Neural progenitor cell (in vitro differentiated cells): ENCODE measurements at regions not wholly inside any gene's neighbourhood (a gene's known extent, or its start where the extent isn't known, plus 50 kb on each side); places are given as distances from the start of the nearest gene placed in this dataset.

Source experiments
- EZH2 ChIP-seq: fragments of 200-600 bp; sonication (generic); IDR thresholded peaks from 2 replicates; pipeline ENCODE4 v1.6.1; 2017; ENCODE audit warnings: antibody characterized with exemption, mild to moderate bottlenecking, moderate library complexity
- EZH2phosphoT487 ChIP-seq: fragments of 200-600 bp; sonication (generic); IDR thresholded peaks from 2 replicates; pipeline ENCODE4 v1.6.1; 2017; ENCODE audit warnings: antibody characterized with exemption
- TF ChIP-seq, protein P1 (sequence below): fragments of 200-600 bp; sonication (generic); IDR thresholded peaks from 2 replicates; pipeline ENCODE4 v1.5.1; 2017; ENCODE audit warnings: antibody characterized with exemption, mild to moderate bottlenecking

DNA sequence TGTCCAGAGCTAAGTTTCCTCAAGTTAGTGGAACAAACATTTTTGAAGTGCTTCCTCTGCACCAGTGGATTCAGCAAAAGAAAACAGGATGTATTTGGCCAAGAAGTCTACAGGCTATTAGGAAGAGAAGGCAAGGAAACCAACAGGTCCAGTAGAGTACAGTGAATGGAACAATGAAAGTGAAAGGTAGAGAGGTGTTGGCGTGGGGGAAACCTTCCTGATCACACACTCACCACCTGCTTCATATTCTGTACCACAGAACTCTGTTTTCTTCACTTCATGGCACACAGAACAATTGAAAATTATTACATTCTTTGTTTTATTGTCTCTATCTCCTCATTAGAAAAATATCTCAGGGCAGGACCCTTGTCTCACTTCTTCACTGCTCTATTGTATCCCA is 417.4 kb upstream of the FMR1 start:
- TF ChIP-seq, protein P1, sequence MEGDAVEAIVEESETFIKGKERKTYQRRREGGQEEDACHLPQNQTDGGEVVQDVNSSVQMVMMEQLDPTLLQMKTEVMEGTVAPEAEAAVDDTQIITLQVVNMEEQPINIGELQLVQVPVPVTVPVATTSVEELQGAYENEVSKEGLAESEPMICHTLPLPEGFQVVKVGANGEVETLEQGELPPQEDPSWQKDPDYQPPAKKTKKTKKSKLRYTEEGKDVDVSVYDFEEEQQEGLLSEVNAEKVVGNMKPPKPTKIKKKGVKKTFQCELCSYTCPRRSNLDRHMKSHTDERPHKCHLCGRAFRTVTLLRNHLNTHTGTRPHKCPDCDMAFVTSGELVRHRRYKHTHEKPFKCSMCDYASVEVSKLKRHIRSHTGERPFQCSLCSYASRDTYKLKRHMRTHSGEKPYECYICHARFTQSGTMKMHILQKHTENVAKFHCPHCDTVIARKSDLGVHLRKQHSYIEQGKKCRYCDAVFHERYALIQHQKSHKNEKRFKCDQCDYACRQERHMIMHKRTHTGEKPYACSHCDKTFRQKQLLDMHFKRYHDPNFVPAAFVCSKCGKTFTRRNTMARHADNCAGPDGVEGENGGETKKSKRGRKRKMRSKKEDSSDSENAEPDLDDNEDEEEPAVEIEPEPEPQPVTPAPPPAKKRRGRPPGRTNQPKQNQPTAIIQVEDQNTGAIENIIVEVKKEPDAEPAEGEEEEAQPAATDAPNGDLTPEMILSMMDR, result no peak
- TF ChIP-seq EZH2, result no peak
- no peak for TF ChIP-seq EZH2phosphoT487
